ENCODE measurements at regions not wholly inside any gene's neighbourhood (a gene's known extent, or its start where the extent isn't known, plus 50 kb on each side); places are given as distances from the start of the nearest gene placed in this dataset.

DNA sequence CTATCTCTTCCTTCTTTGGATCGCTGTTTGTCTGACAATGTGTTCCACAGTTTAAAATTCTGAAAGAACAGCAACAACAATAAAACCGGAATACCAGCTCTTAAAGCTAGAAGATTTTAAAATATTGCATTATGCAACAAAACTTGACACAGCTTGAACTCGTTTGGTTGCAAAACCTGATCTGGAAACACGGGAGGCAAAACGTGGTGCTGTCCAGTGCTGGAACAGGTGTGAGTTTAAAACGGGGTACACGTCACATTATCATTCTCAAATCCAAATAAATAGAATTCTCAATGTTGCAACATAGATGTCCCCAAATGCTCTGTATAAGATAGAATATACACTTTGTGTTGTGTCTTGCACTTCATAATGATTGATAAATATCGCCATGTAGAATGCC, 110.9 kb upstream of the LYSMD4 start:
- no peak overlapping the region for H3K4me3 ChIP-seq (ENCODE audit: low read depth, low read length, poor library complexity, severe bottlenecking)
- ChIA-PET CTCF (no interaction called here), POLR2A (ENCODE audit: low non-redundant PET) (no interaction called here)
- intact Hi-C loops (cut with micrococcal nuclease; ENCODE audit: unreplicated experiment) = no loop called here
- BruUV-seq (replicated peaks) = no TSS peak
- H3K36me3 ChIP-seq (ENCODE audit: insufficient read depth, low read length, poor library complexity, severe bottlenecking) = no peaks in the 10 kb centered on the region
- H3K4me1 ChIP-seq (ENCODE audit: insufficient read depth, low read length, poor library complexity, severe bottlenecking) = no peaks in the 10 kb centered on the region
- H3K9me3 ChIP-seq (ENCODE audit: low read depth, low read length, poor library complexity, severe bottlenecking) = no peaks in the 10 kb centered on the region
- TF ChIP-seq EZH2 (IDR thresholded peaks at IDR 0.05; ENCODE audit: borderline replicate concordance, low read depth, low read length, poor library complexity, severe bottlenecking) = no peak
- TF ChIP-seq, protein P1, sequence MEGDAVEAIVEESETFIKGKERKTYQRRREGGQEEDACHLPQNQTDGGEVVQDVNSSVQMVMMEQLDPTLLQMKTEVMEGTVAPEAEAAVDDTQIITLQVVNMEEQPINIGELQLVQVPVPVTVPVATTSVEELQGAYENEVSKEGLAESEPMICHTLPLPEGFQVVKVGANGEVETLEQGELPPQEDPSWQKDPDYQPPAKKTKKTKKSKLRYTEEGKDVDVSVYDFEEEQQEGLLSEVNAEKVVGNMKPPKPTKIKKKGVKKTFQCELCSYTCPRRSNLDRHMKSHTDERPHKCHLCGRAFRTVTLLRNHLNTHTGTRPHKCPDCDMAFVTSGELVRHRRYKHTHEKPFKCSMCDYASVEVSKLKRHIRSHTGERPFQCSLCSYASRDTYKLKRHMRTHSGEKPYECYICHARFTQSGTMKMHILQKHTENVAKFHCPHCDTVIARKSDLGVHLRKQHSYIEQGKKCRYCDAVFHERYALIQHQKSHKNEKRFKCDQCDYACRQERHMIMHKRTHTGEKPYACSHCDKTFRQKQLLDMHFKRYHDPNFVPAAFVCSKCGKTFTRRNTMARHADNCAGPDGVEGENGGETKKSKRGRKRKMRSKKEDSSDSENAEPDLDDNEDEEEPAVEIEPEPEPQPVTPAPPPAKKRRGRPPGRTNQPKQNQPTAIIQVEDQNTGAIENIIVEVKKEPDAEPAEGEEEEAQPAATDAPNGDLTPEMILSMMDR (conservative IDR thresholded peaks at IDR 0.05; ENCODE audit: low read depth, low read length) = no peak
- no peak for DNase-seq (ENCODE audit: low spot score)
- no peak overlapping the region for H3K27ac ChIP-seq (ENCODE audit: low read depth, low read length, poor library complexity, severe bottlenecking)
- no peaks in the 10 kb centered on the region for H3K27me3 ChIP-seq (replicated peaks; ENCODE audit: insufficient read depth, low read depth, low read length, poor library complexity)

DNA sequence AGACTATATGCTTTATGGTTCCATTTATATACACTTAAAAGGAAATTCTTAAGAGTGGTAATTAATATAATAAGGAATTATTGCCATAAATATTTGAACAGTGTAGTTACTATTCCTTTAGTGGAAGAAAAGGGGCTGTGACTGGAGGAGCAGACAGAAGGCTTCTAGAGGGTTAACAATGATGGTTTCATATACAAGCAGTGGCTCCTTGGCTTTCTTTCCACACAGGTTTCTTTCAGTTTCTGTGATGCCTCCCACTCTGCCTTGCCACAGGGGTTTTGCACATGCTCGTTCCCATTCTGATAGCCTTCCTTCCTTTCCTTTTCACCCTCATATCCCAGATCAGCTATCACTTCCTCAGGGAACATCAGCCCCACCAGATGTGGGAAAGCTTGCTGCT, 108.8 kb upstream of the LYSMD4 start:
- DNase-seq (ENCODE audit: low spot score) = no peak
- no peaks in the 10 kb centered on the region for H3K4me1 ChIP-seq (ENCODE audit: insufficient read depth, low read length, poor library complexity, severe bottlenecking)
- BruUV-seq (replicated peaks) = no TSS peak
- no peaks in the 10 kb centered on the region for H3K36me3 ChIP-seq (ENCODE audit: insufficient read depth, low read length, poor library complexity, severe bottlenecking)
- ChIA-PET CTCF (no interaction called here), POLR2A (ENCODE audit: low non-redundant PET) (no interaction called here)
- intact Hi-C loops (cut with micrococcal nuclease; ENCODE audit: unreplicated experiment) = no loop called here
- no peak overlapping the region for H3K27ac ChIP-seq (ENCODE audit: low read depth, low read length, poor library complexity, severe bottlenecking)
- no peak overlapping the region for H3K4me3 ChIP-seq (ENCODE audit: low read depth, low read length, poor library complexity, severe bottlenecking)
- TF ChIP-seq EZH2 (IDR thresholded peaks at IDR 0.05; ENCODE audit: borderline replicate concordance, low read depth, low read length, poor library complexity, severe bottlenecking) = no peak
- TF ChIP-seq, protein P1 (conservative IDR thresholded peaks at IDR 0.05; ENCODE audit: low read depth, low read length) = no peak
- H3K27me3 ChIP-seq (replicated peaks; ENCODE audit: insufficient read depth, low read depth, low read length, poor library complexity) = no peaks in the 10 kb centered on the region
- no peaks in the 10 kb centered on the region for H3K9me3 ChIP-seq (ENCODE audit: low read depth, low read length, poor library complexity, severe bottlenecking)

DNA sequence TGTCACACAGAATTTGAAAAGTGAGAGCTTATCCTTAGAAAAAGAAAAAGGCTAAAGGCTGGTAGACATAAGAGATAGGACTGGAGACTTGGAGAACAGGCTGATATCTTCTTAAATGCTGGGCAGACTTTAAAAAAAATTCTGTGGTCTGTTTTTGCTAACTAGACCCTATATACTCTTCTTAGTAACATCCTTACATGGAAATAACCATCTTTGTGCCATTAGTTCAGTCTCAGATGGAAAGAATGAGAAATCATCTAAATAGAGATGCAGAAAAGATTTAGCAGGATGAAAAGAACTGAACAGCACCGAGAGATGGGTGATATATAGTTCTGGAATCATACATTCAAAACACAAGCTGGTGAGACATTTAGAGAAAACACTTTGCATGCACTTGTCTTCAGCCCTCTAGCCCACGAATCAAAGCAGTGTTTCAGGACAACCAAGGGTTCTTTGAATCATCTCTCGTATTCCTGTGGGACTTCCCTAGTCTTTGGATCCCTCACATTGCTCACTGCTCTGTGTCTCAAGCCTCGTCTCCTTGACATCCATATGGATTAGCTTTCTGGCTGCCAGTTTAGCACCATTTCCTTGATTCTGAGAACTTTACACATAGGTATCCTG, 93.0 kb upstream of the LYSMD4 start:
- H3K4me3 ChIP-seq (ENCODE audit: low read depth, low read length, poor library complexity, severe bottlenecking) = no peak overlapping the region
- DNase-seq (ENCODE audit: low spot score) = no peak
- H3K27ac ChIP-seq (ENCODE audit: low read depth, low read length, poor library complexity, severe bottlenecking) = no peak overlapping the region
- no TSS peak for BruUV-seq (replicated peaks)
- intact Hi-C loops (cut with micrococcal nuclease; ENCODE audit: unreplicated experiment) = no loop called here
- POLR2A ChIA-PET (ENCODE audit: low non-redundant PET) = no interaction called here
- H3K4me1 ChIP-seq (ENCODE audit: insufficient read depth, low read length, poor library complexity, severe bottlenecking) = no peaks in the 10 kb centered on the region
- no peak for TF ChIP-seq EZH2 (IDR thresholded peaks at IDR 0.05; ENCODE audit: borderline replicate concordance, low read depth, low read length, poor library complexity, severe bottlenecking)
- TF ChIP-seq, protein P1 (conservative IDR thresholded peaks at IDR 0.05; ENCODE audit: low read depth, low read length) = no peak
- H3K27me3 ChIP-seq (replicated peaks; ENCODE audit: insufficient read depth, low read depth, low read length, poor library complexity) = no peaks in the 10 kb centered on the region
- CTCF ChIA-PET = no interaction called here
- H3K36me3 ChIP-seq (ENCODE audit: insufficient read depth, low read length, poor library complexity, severe bottlenecking) = no peaks in the 10 kb centered on the region
- H3K9me3 ChIP-seq (ENCODE audit: low read depth, low read length, poor library complexity, severe bottlenecking) = no peaks in the 10 kb centered on the region

Measured in A673 (cell line).